Gastrocnemius medialis (tissue), 4 donors: ENCODE measurements at regions not wholly inside any gene's neighbourhood (a gene's known extent, or its start where the extent isn't known, plus 50 kb on each side); places are given as distances from the start of the nearest gene placed in this dataset.

Experiments used
- POLR2A ChIP-seq, 2 donors: fragments of 450-650 bp; IDR thresholded peaks; one replicate each; pipeline ENCODE4 v1.6.1; 2017; ENCODE audit warnings: antibody characterized with exemption in 2 of 2, mild to moderate bottlenecking in 2 of 2, moderate library complexity in 2 of 2
- TF ChIP-seq, protein P1 (sequence below), 5 experiments: fragments of 450-650 bp in 3 of 5; fragments of 200-600 bp in 2 of 5; sonication (generic) in 2 of 5; IDR thresholded peaks in 4 of 5; conservative IDR thresholded peaks in 1 of 5; 1 replicate in 4 of 5; 2 replicates in 1 of 5; pipeline ENCODE4 v1.5.1; 2016 to 2019; ENCODE audit warnings: antibody characterized with exemption in 5 of 5, mild to moderate bottlenecking in 3 of 5, moderate library complexity in 3 of 5

DNA sequence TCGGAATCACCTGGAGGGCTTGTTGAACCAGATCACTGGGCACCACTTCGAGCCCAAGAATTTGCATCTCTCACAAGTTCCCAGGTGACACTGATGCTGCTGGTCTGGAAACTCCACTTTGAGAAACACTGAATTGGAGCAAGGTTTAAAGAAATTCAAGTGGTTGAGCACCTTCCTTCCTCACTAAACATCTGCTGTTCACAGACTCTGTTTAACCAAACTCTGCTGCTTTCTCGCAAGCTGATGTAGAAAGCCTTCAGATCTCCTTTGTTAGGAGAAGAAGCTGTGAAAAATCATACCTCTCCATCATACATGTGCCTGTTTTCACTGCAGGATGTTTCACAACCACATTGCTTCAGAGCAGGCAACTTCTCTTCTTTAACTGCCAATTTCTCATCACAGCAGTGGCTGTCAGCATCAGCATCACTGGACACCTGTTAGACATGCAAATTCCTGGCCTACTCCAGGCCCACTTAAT, 87.5 kb upstream of the TOP1 start:
- TF ChIP-seq, protein P1, sequence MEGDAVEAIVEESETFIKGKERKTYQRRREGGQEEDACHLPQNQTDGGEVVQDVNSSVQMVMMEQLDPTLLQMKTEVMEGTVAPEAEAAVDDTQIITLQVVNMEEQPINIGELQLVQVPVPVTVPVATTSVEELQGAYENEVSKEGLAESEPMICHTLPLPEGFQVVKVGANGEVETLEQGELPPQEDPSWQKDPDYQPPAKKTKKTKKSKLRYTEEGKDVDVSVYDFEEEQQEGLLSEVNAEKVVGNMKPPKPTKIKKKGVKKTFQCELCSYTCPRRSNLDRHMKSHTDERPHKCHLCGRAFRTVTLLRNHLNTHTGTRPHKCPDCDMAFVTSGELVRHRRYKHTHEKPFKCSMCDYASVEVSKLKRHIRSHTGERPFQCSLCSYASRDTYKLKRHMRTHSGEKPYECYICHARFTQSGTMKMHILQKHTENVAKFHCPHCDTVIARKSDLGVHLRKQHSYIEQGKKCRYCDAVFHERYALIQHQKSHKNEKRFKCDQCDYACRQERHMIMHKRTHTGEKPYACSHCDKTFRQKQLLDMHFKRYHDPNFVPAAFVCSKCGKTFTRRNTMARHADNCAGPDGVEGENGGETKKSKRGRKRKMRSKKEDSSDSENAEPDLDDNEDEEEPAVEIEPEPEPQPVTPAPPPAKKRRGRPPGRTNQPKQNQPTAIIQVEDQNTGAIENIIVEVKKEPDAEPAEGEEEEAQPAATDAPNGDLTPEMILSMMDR (IDR thresholded peaks at IDR 0.05 in 4 of 5, conservative IDR thresholded peaks at IDR 0.05 in 1 of 5) = no peak
- TF ChIP-seq POLR2A (IDR thresholded peaks at IDR 0.05) = no peak
